ENCODE measurements at regions not wholly inside any gene's neighbourhood (a gene's known extent, or its start where the extent isn't known, plus 50 kb on each side); places are given as distances from the start of the nearest gene placed in this dataset.

GRCh38 chr14:58912287-58912686 is 274.5 kb downstream of the DACT1 start:
- TF ChIP-seq CTCF (IDR thresholded peaks at IDR 0.05) (no peak), POLR2AphosphoS5 (IDR thresholded peaks at IDR 0.05; ENCODE audit: insufficient read depth in 1 of 2, low read depth in 1 of 2) (no peak)

Measured in vagina (tissue), 2 donors.